A549 (cell line): ENCODE measurements at regions not wholly inside any gene's neighbourhood (a gene's known extent, or its start where the extent isn't known, plus 50 kb on each side); places are given as distances from the start of the nearest gene placed in this dataset.

Source experiments
- ATAC-seq, 2 experiments: fragments of 200-7000 bp in 1 of 2; fragments of >200 bp in 1 of 2; cut with Nextera tagmentation in 1 of 2; cut with Tn5 transposase in 1 of 2; 3 replicates each; pipeline versions ENCODE4 v1.8.0 to v1.9.1; 2018 to 2020; ENCODE audit warnings: mild to moderate bottlenecking in 1 of 2, moderate library complexity in 1 of 2
- CTCF ChIA-PET: fragments of 300-600 bp; sonication (Branson Sonifier 250); formaldehyde crosslinking; extraction: SDS; loops from one replicate; lab custom pipeline; 2021; ENCODE audit warnings: antibody characterized with exemption, inconsistent platforms; lab: Yijun Ruan, JAX
- POLR2A ChIA-PET: fragments of 350-600 bp; formaldehyde crosslinking; extraction: SDS; loops from one replicate; lab custom pipeline; 2021; ENCODE audit warnings: antibody characterized with exemption, inconsistent platforms; lab: Yijun Ruan, JAX
- DNase-seq, 2 experiments: peaks; one replicate each; pipeline versions ENCODE4 v3.0.0 to v3.0.0-alpha.2; 2011 to 2016; ENCODE audit warnings: low read depth in 1 of 2, low spot score in 1 of 2
- FAIRE-seq: peaks from 2 replicates; lab custom pipeline; 2011; peaks lifted over from hg19 to GRCh38; lab: Jason Lieb, UNC
- H3K27ac ChIP-seq, 2 experiments: fragments of >200 bp; sonication (Bioruptor Twin); formaldehyde crosslinking; 3 replicates each; pipeline ENCODE4 v1.5.1; 2016 to 2017
- H3K4me1 ChIP-seq: fragments of >200 bp; sonication (Bioruptor Twin); formaldehyde crosslinking; 3 replicates; pipeline ENCODE4 v1.6.1; 2016
- H3K4me2 ChIP-seq: fragments of >200 bp; sonication (Bioruptor Twin); formaldehyde crosslinking; 3 replicates; pipeline ENCODE4 v1.6.1; 2016
- H3K4me3 ChIP-seq: fragments of >200 bp; sonication (Bioruptor Twin); formaldehyde crosslinking; 3 replicates; pipeline ENCODE4 v1.5.1; 2016
- H3K9me3 ChIP-seq: fragments of >200 bp; sonication (Bioruptor Twin); formaldehyde crosslinking; 3 replicates; pipeline ENCODE4 v1.6.1; 2016
- ATOH8 ChIP-seq: fragments of 250-450 bp; sonication (Bioruptor Pico); IDR thresholded peaks from 2 replicates; pipeline ENCODE4 v1.5.0; 2020; ENCODE audit warnings: low read depth, mild to moderate bottlenecking, moderate library complexity
- CHD2 ChIP-seq: fragments of 150-350 bp; IDR thresholded peaks from 2 replicates; pipeline ENCODE4 v1.6.1; 2014; ENCODE audit warnings: low read length; ENCODE audit not compliant: partially characterized antibody
- EHF ChIP-seq: fragments of 250-450 bp; sonication (Bioruptor Pico); IDR thresholded peaks from 2 replicates; pipeline ENCODE4 v1.5.0; 2020; ENCODE audit warnings: mild to moderate bottlenecking
- EHMT2 ChIP-seq: fragments of 200-600 bp; sonication (generic); IDR thresholded peaks from 2 replicates; pipeline ENCODE4 v1.6.1; 2016; ENCODE audit warnings: antibody characterized with exemption, low read depth, mild to moderate bottlenecking, moderate library complexity
- ELK1 ChIP-seq: fragments of 150-350 bp; IDR thresholded peaks from 2 replicates; pipeline ENCODE4 v1.6.1; 2014; ENCODE audit warnings: low read depth, mild to moderate bottlenecking, low read length
- EP300 ChIP-seq, 2 experiments: fragments of >200 bp; sonication (Bioruptor Twin); formaldehyde crosslinking; IDR thresholded peaks; 2 replicates in 1 of 2; 3 replicates in 1 of 2; pipeline ENCODE4 v1.6.1; 2016 to 2017
- FOXS1 ChIP-seq: fragments of 250-450 bp; sonication (Bioruptor Pico); IDR thresholded peaks from 2 replicates; pipeline ENCODE4 v1.5.0; 2020; ENCODE audit warnings: mild to moderate bottlenecking, moderate library complexity
- HES2 ChIP-seq: fragments of >200 bp; sonication (Bioruptor Twin); formaldehyde crosslinking; IDR thresholded peaks from 2 replicates; pipeline ENCODE4 v1.6.1; 2016
- HEYL ChIP-seq: fragments of 250-450 bp; sonication (Bioruptor Pico); IDR thresholded peaks from 2 replicates; pipeline ENCODE4 v1.8.0; 2021; ENCODE audit warnings: mild to moderate bottlenecking, moderate library complexity
- HOXA7 ChIP-seq: fragments of 250-450 bp; sonication (Bioruptor Pico); IDR thresholded peaks from 2 replicates; pipeline ENCODE4 v1.5.0; 2020; ENCODE audit warnings: mild to moderate bottlenecking, moderate library complexity
- HOXB5 ChIP-seq: fragments of 250-450 bp; sonication (Bioruptor Pico); IDR thresholded peaks from 2 replicates; pipeline ENCODE4 v1.5.0; 2020; ENCODE audit warnings: mild to moderate bottlenecking, moderate library complexity
- JUN ChIP-seq, 2 experiments: fragments of >200 bp; sonication (Bioruptor Twin); formaldehyde crosslinking; IDR thresholded peaks; 2 replicates in 1 of 2; 3 replicates in 1 of 2; pipeline ENCODE4 v1.6.1; 2016 to 2017
- KDM5A ChIP-seq: fragments of 200-600 bp; sonication (generic); IDR thresholded peaks from 2 replicates; pipeline ENCODE4 v1.6.1; 2016; ENCODE audit warnings: antibody characterized with exemption, mild to moderate bottlenecking
- NPAS2 ChIP-seq: fragments of 250-450 bp; sonication (Bioruptor Pico); IDR thresholded peaks from 2 replicates; pipeline ENCODE4 v1.8.0; 2022; ENCODE audit warnings: mild to moderate bottlenecking, moderate library complexity, borderline replicate concordance
- NR3C1 ChIP-seq: fragments of >200 bp; sonication (Bioruptor Twin); formaldehyde crosslinking; IDR thresholded peaks from 3 replicates; pipeline ENCODE4 v1.6.1; 2017
- PBX3 ChIP-seq: IDR thresholded peaks from 2 replicates; pipeline ENCODE4 v1.6.1; 2012
- POLR2A ChIP-seq: IDR thresholded peaks from 2 replicates; pipeline ENCODE4 v1.6.1; 2012; ENCODE audit warnings: mild to moderate bottlenecking, low read length
- POLR2AphosphoS2 ChIP-seq: conservative IDR thresholded peaks from 2 replicates; pipeline ENCODE4 v1.6.1; 2012; ENCODE audit warnings: low read length, improper control_type of control experiment, inconsistent platforms
- REST ChIP-seq: fragments of 200-600 bp; sonication (generic); IDR thresholded peaks from 2 replicates; pipeline ENCODE4 v1.6.1; 2016; ENCODE audit warnings: antibody characterized with exemption, mild to moderate bottlenecking, moderate library complexity
- RFX5 ChIP-seq: fragments of 450-650 bp; IDR thresholded peaks from 2 replicates; pipeline ENCODE4 v1.7.1; 2014; ENCODE audit warnings: antibody characterized with exemption, mild to moderate bottlenecking, moderate library complexity
- RNF2 ChIP-seq: fragments of 200-600 bp; sonication (generic); IDR thresholded peaks from 2 replicates; pipeline ENCODE4 v1.6.1; 2016; ENCODE audit warnings: low read depth, mild to moderate bottlenecking, antibody characterized with exemption, moderate library complexity, borderline replicate concordance
- SREBF2 ChIP-seq: fragments of 450-650 bp; IDR thresholded peaks from 2 replicates; pipeline ENCODE4 v1.6.1; 2014; ENCODE audit warnings: mild to moderate bottlenecking, moderate library complexity
- TFCP2L1 ChIP-seq: fragments of 250-450 bp; sonication (Bioruptor Pico); IDR thresholded peaks from 2 replicates; pipeline ENCODE4 v1.5.0; 2021; ENCODE audit warnings: mild to moderate bottlenecking
- ZC3H11A ChIP-seq: fragments of 450-650 bp; IDR thresholded peaks from 2 replicates; pipeline ENCODE4 v1.6.1; 2014; ENCODE audit warnings: antibody characterized with exemption, mild to moderate bottlenecking
- WGBS: methylation state at CpG from one replicate; pipeline ENCODE4 v1.1.6; 2017; ENCODE audit errors: missing lambda C conversion rate; 5-methylcytosine and 5-hydroxymethylcytosine counted together

- DNase-seq (no peak), ATAC-seq (no peak), FAIRE-seq (no peak)
- H3K4me1 ChIP-seq, result no peaks in the 10 kb centered on the region
- H3K4me3 ChIP-seq, result no peak overlapping the region
- H3K4me2 ChIP-seq, result no peak overlapping the region
- H3K9me3 ChIP-seq, result no peaks in the 10 kb centered on the region
- 83% methylated on average over 8 of the region's 8 CpGs for WGBS
- ChIA-PET CTCF (interaction anchor here (1.0 kb wide), 1 partner anchor 245 kb away, joined by 3 read pairs; no protein-coding TSS in a partner anchor), POLR2A (no interaction called here)
- no peak overlapping the region for H3K27ac ChIP-seq
- TF ChIP-seq ELK1 (no peak), HOXB5 (CRISPR knock-in tag) (no peak), HES2 (no peak), JUN (IDR thresholded peaks at IDR 0.05) (no peak), TFCP2L1 (no peak), SREBF2 (no peak), FOXS1 (CRISPR knock-in tag) (no peak), RFX5 (no peak), CHD2 (no peak), RNF2 (no peak), POLR2A (no peak), PBX3 (no peak), HOXA7 (CRISPR knock-in tag) (no peak)
Observed at GRCh38 chr6:6941201-6941600, 166.6 kb upstream of the RREB1 start.

GRCh38 chr6:6942091-6942490, 165.7 kb upstream of the RREB1 start:
- no peaks in the 10 kb centered on the region for H3K9me3 ChIP-seq
- no peaks in the 10 kb centered on the region for H3K4me1 ChIP-seq
- ChIA-PET POLR2A (no interaction called here), CTCF (interaction anchor here (1.0 kb wide), 1 partner anchor 246 kb away, joined by 3 read pairs; no protein-coding TSS in a partner anchor)
- TF ChIP-seq HES2 (no peak), ZC3H11A (no peak), KDM5A (no peak), NPAS2 (CRISPR knock-in tag) (no peak), EP300 (IDR thresholded peaks at IDR 0.05) (no peak), REST (no peak), NR3C1 (no peak), ELK1 (no peak), ATOH8 (no peak), EHF (CRISPR knock-in tag) (no peak), HEYL (CRISPR knock-in tag) (no peak), EHMT2 (no peak), POLR2AphosphoS2 (no peak), SREBF2 (no peak)
- DNase-seq (no peak), ATAC-seq (no peak), FAIRE-seq (no peak)
- 42% methylated on average over 3 of the region's 3 CpGs for WGBS
- no peak overlapping the region for H3K27ac ChIP-seq
- no peak overlapping the region for H3K4me3 ChIP-seq
- no peak overlapping the region for H3K4me2 ChIP-seq
